Esophagus squamous epithelium (tissue), 5 donors: ENCODE measurements at regions not wholly inside any gene's neighbourhood (a gene's known extent, or its start where the extent isn't known, plus 50 kb on each side); places are given as distances from the start of the nearest gene placed in this dataset.

ENCODE experiments used
- DNase-seq: peaks from one replicate; lab custom pipeline; 2025; lab: John Stamatoyannopoulos, UW
- H3K27ac ChIP-seq, 4 donors: fragments of 200-600 bp; sonication (generic); one replicate each; pipeline ENCODE4 v1.5.1; 2016 to 2019; ENCODE audit warnings: mild to moderate bottlenecking in 1 of 4
- H3K27me3 ChIP-seq, 4 donors: fragments of 200-600 bp; sonication (generic); 1 replicate in 3 of 4; 2 replicates in 1 of 4; pipeline versions ENCODE4 v1.5.1 to v1.6.0; 2017 to 2021; ENCODE audit warnings: antibody characterized with exemption in 1 of 4
- H3K36me3 ChIP-seq, 3 donors: fragments of 200-600 bp; sonication (generic); one replicate each; pipeline ENCODE4 v1.5.1; 2016 to 2019
- H3K4me1 ChIP-seq, 3 donors: fragments of 200-600 bp; sonication (generic); one replicate each; pipeline ENCODE4 v1.5.1; 2017 to 2019
- H3K4me3 ChIP-seq, 4 donors: fragments of 200-600 bp; sonication (generic); 1 replicate in 3 of 4; 2 replicates in 1 of 4; pipeline ENCODE4 v1.5.1; 2016 to 2019; ENCODE audit warnings: mild to moderate bottlenecking in 2 of 4, moderate library complexity in 1 of 4
- H3K9me3 ChIP-seq, 3 donors: fragments of 200-600 bp; sonication (generic); one replicate each; pipeline ENCODE4 v1.5.1; 2016 to 2019
- POLR2A ChIP-seq, 4 donors: fragments of 450-650 bp; IDR thresholded peaks; one replicate each; pipeline ENCODE4 v1.6.1; 2017; ENCODE audit warnings: antibody characterized with exemption in 4 of 4, mild to moderate bottlenecking in 4 of 4, moderate library complexity in 3 of 4
- WGBS, 2 donors: methylation state at CpG; one replicate each; pipeline ENCODE4 v1.1.5; 2018; 5-methylcytosine and 5-hydroxymethylcytosine counted together
- intact Hi-C: fragments of 100-400 bp; cut with DNase I; formaldehyde crosslinking; loops from one replicate; pipeline ENCODE4 v1.15.0; 2022
- TF ChIP-seq, protein P1 (sequence below), 6 experiments: fragments of 450-650 bp in 4 of 6; fragments of 200-600 bp in 2 of 6; sonication (generic) in 2 of 6; IDR thresholded peaks; one replicate each; pipeline ENCODE4 v1.5.1; 2016 to 2019; ENCODE audit warnings: antibody characterized with exemption in 6 of 6, mild to moderate bottlenecking in 4 of 6, moderate library complexity in 4 of 6
- donor health status: DM: yes; HTN: yes; CAD: no.

GRCh38 chr10:59006511-59007306 is 169.7 kb upstream of the PHYHIPL start:
- TF ChIP-seq POLR2A (IDR thresholded peaks at IDR 0.05) = no peak
- TF ChIP-seq, protein P1, sequence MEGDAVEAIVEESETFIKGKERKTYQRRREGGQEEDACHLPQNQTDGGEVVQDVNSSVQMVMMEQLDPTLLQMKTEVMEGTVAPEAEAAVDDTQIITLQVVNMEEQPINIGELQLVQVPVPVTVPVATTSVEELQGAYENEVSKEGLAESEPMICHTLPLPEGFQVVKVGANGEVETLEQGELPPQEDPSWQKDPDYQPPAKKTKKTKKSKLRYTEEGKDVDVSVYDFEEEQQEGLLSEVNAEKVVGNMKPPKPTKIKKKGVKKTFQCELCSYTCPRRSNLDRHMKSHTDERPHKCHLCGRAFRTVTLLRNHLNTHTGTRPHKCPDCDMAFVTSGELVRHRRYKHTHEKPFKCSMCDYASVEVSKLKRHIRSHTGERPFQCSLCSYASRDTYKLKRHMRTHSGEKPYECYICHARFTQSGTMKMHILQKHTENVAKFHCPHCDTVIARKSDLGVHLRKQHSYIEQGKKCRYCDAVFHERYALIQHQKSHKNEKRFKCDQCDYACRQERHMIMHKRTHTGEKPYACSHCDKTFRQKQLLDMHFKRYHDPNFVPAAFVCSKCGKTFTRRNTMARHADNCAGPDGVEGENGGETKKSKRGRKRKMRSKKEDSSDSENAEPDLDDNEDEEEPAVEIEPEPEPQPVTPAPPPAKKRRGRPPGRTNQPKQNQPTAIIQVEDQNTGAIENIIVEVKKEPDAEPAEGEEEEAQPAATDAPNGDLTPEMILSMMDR (IDR thresholded peaks at IDR 0.05) = no peak
- Histone ChIP-seq H3K4me3 (no peak overlapping the region), H3K27me3 (no peaks in the 10 kb centered on the region), H3K36me3 (no peaks in the 10 kb centered on the region), H3K9me3 (no peaks in the 10 kb centered on the region), H3K27ac (no peak overlapping the region), H3K4me1 (no peaks in the 10 kb centered on the region)
- intact Hi-C loops = no loop called here
- DNase-seq = no peak
- 28 to 40% methylated on average over 4 of the region's 4 CpGs for WGBS, 2 donors

- intact Hi-C loops = no loop called here
- 69 to 77% methylated on average over 3 of the region's 3 CpGs for WGBS, 2 donors
Observed at GRCh38 chr10:59007307-59008025, 169.0 kb upstream of the PHYHIPL start.

DNA sequence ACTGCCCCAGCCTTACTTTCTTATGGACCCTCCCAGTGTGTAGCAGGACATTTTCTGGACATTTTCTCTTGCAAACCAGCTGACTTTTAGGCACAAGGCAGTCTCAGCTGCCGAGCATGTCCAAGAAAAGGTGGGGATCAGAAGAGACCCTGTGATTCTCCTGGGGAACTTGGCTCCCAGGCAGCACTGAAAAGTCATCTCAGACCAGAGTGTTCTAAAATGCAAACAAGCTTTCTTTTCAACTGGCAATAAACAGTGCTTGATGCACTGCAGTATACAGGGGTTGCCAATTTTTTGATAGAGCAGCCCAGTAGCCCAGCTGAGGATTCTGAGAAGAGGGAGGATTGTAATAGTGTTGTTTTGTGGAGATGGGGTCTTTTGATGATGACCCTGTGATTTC is 168.0 kb upstream of the PHYHIPL start:
- H3K36me3 ChIP-seq = no peaks in the 10 kb centered on the region
- no peak overlapping the region for H3K27ac ChIP-seq
- no peaks in the 10 kb centered on the region for H3K27me3 ChIP-seq
- intact Hi-C loops = no loop called here
- H3K4me1 ChIP-seq = no peaks in the 10 kb centered on the region
- TF ChIP-seq, protein P1 (IDR thresholded peaks at IDR 0.05) = no peak
- no peak for TF ChIP-seq POLR2A (IDR thresholded peaks at IDR 0.05)
- WGBS, 2 donors = 33 to 40% methylated on average over 1 of the region's 1 CpG
- no peaks in the 10 kb centered on the region for H3K9me3 ChIP-seq
- no peak for DNase-seq
- no peak overlapping the region for H3K4me3 ChIP-seq

More at GRCh38 chr10:59007307-59008025, 169.0 kb upstream of the PHYHIPL start:
- H3K4me3 ChIP-seq = no peak overlapping the region
- DNase-seq = no peak
- no peaks in the 10 kb centered on the region for H3K4me1 ChIP-seq
- TF ChIP-seq, protein P1 (IDR thresholded peaks at IDR 0.05) = no peak
- TF ChIP-seq POLR2A (IDR thresholded peaks at IDR 0.05) = no peak
- no peaks in the 10 kb centered on the region for H3K27me3 ChIP-seq
- no peaks in the 10 kb centered on the region for H3K36me3 ChIP-seq
- no peaks in the 10 kb centered on the region for H3K9me3 ChIP-seq
- no peak overlapping the region for H3K27ac ChIP-seq

- WGBS, 2 donors = 64 to 66% methylated on average over 7 of the region's 7 CpGs
- no peak overlapping the region for H3K27ac ChIP-seq
- H3K4me1 ChIP-seq = no peaks in the 10 kb centered on the region
- DNase-seq = no peak
- intact Hi-C loops = no loop called here
- H3K9me3 ChIP-seq = no peaks in the 10 kb centered on the region
- H3K36me3 ChIP-seq = no peaks in the 10 kb centered on the region
- H3K4me3 ChIP-seq = no peak overlapping the region
- H3K27me3 ChIP-seq = no peaks in the 10 kb centered on the region
- TF ChIP-seq POLR2A (IDR thresholded peaks at IDR 0.05) = no peak
- TF ChIP-seq, protein P1 (IDR thresholded peaks at IDR 0.05) = no peak
Observed at GRCh38 chr10:59011972-59012632, 164.3 kb upstream of the PHYHIPL start.

- DNase-seq = no peak
- Histone ChIP-seq H3K36me3 (no peaks in the 10 kb centered on the region), H3K27ac (no peak overlapping the region), H3K4me3 (no peak overlapping the region), H3K9me3 (no peaks in the 10 kb centered on the region), H3K4me1 (no peaks in the 10 kb centered on the region), H3K27me3 (no peaks in the 10 kb centered on the region)
- intact Hi-C loops = no loop called here
- 63 to 70% methylated on average over 3 of the region's 3 CpGs for WGBS, 2 donors
- TF ChIP-seq POLR2A (IDR thresholded peaks at IDR 0.05) = no peak
- TF ChIP-seq, protein P1 (IDR thresholded peaks at IDR 0.05) = no peak
Observed at GRCh38 chr10:59012839-59013238, 163.6 kb upstream of the PHYHIPL start.
